Spleen (tissue), 11 donors: ENCODE measurements at regions not wholly inside any gene's neighbourhood (a gene's known extent, or its start where the extent isn't known, plus 50 kb on each side); places are given as distances from the start of the nearest gene placed in this dataset.

ENCODE experiments used
- DNase-seq: peaks from one replicate; pipeline ENCODE4 v3.0.0-alpha.2; 2020
- H3K27ac ChIP-seq, 8 donors: fragments of 200-600 bp; sonication (generic) in 7 of 8; 1 replicate in 4 of 8; 2 replicates in 4 of 8; pipeline versions ENCODE4 v1.5.0 to v1.8.0; 2016 to 2021; ENCODE audit warnings: inconsistent platforms in 4 of 8, mild to moderate bottlenecking in 4 of 8, moderate library complexity in 1 of 8
- H3K27me3 ChIP-seq, 7 donors: fragments of 200-600 bp; sonication (generic) in 6 of 7; replicated peaks in 1 of 7; 1 replicate in 4 of 7; 2 replicates in 3 of 7; pipeline versions ENCODE4 v1.5.0 to v1.8.0; 2016 to 2021; ENCODE audit warnings: inconsistent platforms in 3 of 7, mild to moderate bottlenecking in 1 of 7
- H3K36me3 ChIP-seq, 6 donors: fragments of 200-600 bp; sonication (generic) in 5 of 6; 1 replicate in 4 of 6; 2 replicates in 2 of 6; pipeline versions ENCODE4 v1.5.0 to v1.8.0; 2016 to 2021; ENCODE audit warnings: inconsistent platforms in 2 of 6
- H3K4me1 ChIP-seq, 6 donors: fragments of 200-600 bp; sonication (generic) in 5 of 6; 1 replicate in 3 of 6; 2 replicates in 3 of 6; pipeline versions ENCODE4 v1.5.0 to v1.8.0; 2016 to 2021; ENCODE audit warnings: inconsistent platforms in 3 of 6
- H3K4me3 ChIP-seq, 8 donors: fragments of 200-600 bp; sonication (generic) in 7 of 8; 1 replicate in 4 of 8; 2 replicates in 4 of 8; pipeline versions ENCODE4 v1.5.0 to v1.8.0; 2016 to 2021; ENCODE audit warnings: inconsistent platforms in 4 of 8, mild to moderate bottlenecking in 4 of 8, moderate library complexity in 2 of 8
- H3K9me3 ChIP-seq, 8 donors: fragments of 200-600 bp; sonication (generic) in 7 of 8; 1 replicate in 4 of 8; 2 replicates in 4 of 8; pipeline versions ENCODE4 v1.5.0 to v1.8.0; 2016 to 2021; ENCODE audit warnings: inconsistent platforms in 4 of 8
- CTCF ChIP-seq, 11 experiments: fragments of 200-600 bp in 7 of 11; fragments of 450-650 bp in 4 of 11; sonication (generic) in 4 of 11; IDR thresholded peaks in 8 of 11; conservative IDR thresholded peaks in 3 of 11; 1 replicate in 7 of 11; 2 replicates in 4 of 11; pipeline versions ENCODE4 v1.4.0 to v1.8.0; 2016 to 2021; ENCODE audit warnings: antibody characterized with exemption in 11 of 11, inconsistent platforms in 4 of 11, mild to moderate bottlenecking in 1 of 11
- POLR2A ChIP-seq, 3 donors: fragments of 450-650 bp; IDR thresholded peaks; one replicate each; pipeline ENCODE4 v1.5.1; 2017; ENCODE audit warnings: antibody characterized with exemption in 3 of 3, mild to moderate bottlenecking in 1 of 3
- POLR2AphosphoS5 ChIP-seq, 3 donors: sonication (generic); formaldehyde crosslinking; IDR thresholded peaks; one replicate each; pipeline ENCODE4 v1.5.1; 2017; ENCODE audit warnings: antibody characterized with exemption in 3 of 3
- WGBS, 5 donors: extraction: QIAGEN DNeasy Blood & Tissue Kit in 3 of 5; methylation state at CpG; one replicate each; pipeline versions ENCODE4 v1.1.5 to v1.1.7; 2013 to 2018; 5-methylcytosine and 5-hydroxymethylcytosine counted together
- intact Hi-C: fragments of 100-400 bp; cut with DNase I; formaldehyde crosslinking; loops from one replicate; pipeline ENCODE4 v1.15.0; 2023; ENCODE audit warnings: low total_unique reads
- donor health status: healthy with polysubstance abuse.
- donor health status: DM: no; HTN: no; CAD: no; lungs with moderate emphysema.
- donor health status: DM: no; HTN: no; CAD: no.
- donor health status: Bipolar disorder and iron deficiency.
- donor health status: healthy.
- donor health status: DM: no; HTN: no; CAD: no.
- donor health status: DM: yes; HTN: yes; CAD: no.

- Histone ChIP-seq H3K4me1 (peaks cover 0 to 12% (median 10%) of the 10 kb centered on the region in 6 donors), H3K27ac (peak overlapping the region in 3 of 8 donors; percentile 46 to 58 (median 49)), H3K36me3 (no peaks in the 10 kb centered on the region), H3K4me3 (no peak overlapping the region), H3K9me3 (no peaks in the 10 kb centered on the region), H3K27me3 (peaks cover 0 to 6% (median 0%) of the 10 kb centered on the region in 7 donors)
- TF ChIP-seq CTCF (IDR thresholded peaks at IDR 0.05 in 8 of 11, conservative IDR thresholded peaks at IDR 0.05 in 3 of 11) (no peak), POLR2AphosphoS5 (IDR thresholded peaks at IDR 0.05) (peak in 1 of 3 donors; percentile 35)
- 32 to 48% (median 37%) methylated on average over 2 of the region's 2 CpGs for WGBS, 5 donors
- intact Hi-C loops: no loop called here
- no peak for DNase-seq
Measured at GRCh38 chr9:90086101-90086511, 481.3 kb downstream of the GADD45G start.

- Histone ChIP-seq H3K27me3 (no peaks in the 10 kb centered on the region), H3K9me3 (no peaks in the 10 kb centered on the region), H3K36me3 (no peaks in the 10 kb centered on the region), H3K4me1 (peaks cover 0 to 18% (median 10%) of the 10 kb centered on the region in 6 donors), H3K27ac (no peak overlapping the region), H3K4me3 (no peak overlapping the region)
- 54 to 84% (median 57%) methylated on average over 6 of the region's 6 CpGs for WGBS, 5 donors
- no peak for DNase-seq
- no peak for TF ChIP-seq POLR2AphosphoS5 (IDR thresholded peaks at IDR 0.05)
- TF ChIP-seq POLR2A (IDR thresholded peaks at IDR 0.05): no peak
- TF ChIP-seq CTCF (IDR thresholded peaks at IDR 0.05 in 8 of 11, conservative IDR thresholded peaks at IDR 0.05 in 3 of 11): no peak
- intact Hi-C loops: no loop called here
Measured at GRCh38 chr9:90088434-90088833, 483.6 kb downstream of the GADD45G start.

GRCh38 chr9:90088856-90089255, 484.0 kb downstream of the GADD45G start:
- intact Hi-C loops: no loop called here
- no peak for DNase-seq
- H3K27me3 ChIP-seq: no peaks in the 10 kb centered on the region
- no peaks in the 10 kb centered on the region for H3K36me3 ChIP-seq
- H3K9me3 ChIP-seq: no peaks in the 10 kb centered on the region
- TF ChIP-seq CTCF (IDR thresholded peaks at IDR 0.05 in 8 of 11, conservative IDR thresholded peaks at IDR 0.05 in 3 of 11) (no peak), POLR2A (IDR thresholded peaks at IDR 0.05) (no peak), POLR2AphosphoS5 (IDR thresholded peaks at IDR 0.05) (no peak)
- H3K27ac ChIP-seq: no peak overlapping the region
- H3K4me3 ChIP-seq: no peak overlapping the region
- H3K4me1 ChIP-seq: peaks cover 0 to 18% (median 10%) of the 10 kb centered on the region in 6 donors
- 78 to 85% (median 82%) methylated on average over 4 of the region's 4 CpGs for WGBS, 5 donors

- intact Hi-C loops: no loop called here
- DNase-seq: no peak
- WGBS, 5 donors: 74 to 91% (median 84%) methylated on average over 4 of the region's 4 CpGs
- H3K9me3 ChIP-seq: no peaks in the 10 kb centered on the region
- H3K27me3 ChIP-seq: peaks cover 0 to 8% (median 0%) of the 10 kb centered on the region in 7 donors
- H3K4me3 ChIP-seq: no peak overlapping the region
- peaks cover 0 to 12% (median 5%) of the 10 kb centered on the region in 6 donors for H3K4me1 ChIP-seq
- no peak for TF ChIP-seq POLR2AphosphoS5 (IDR thresholded peaks at IDR 0.05)
- no peak for TF ChIP-seq POLR2A (IDR thresholded peaks at IDR 0.05)
- TF ChIP-seq CTCF (IDR thresholded peaks at IDR 0.05 in 8 of 11, conservative IDR thresholded peaks at IDR 0.05 in 3 of 11): no peak
- H3K36me3 ChIP-seq: no peaks in the 10 kb centered on the region
- H3K27ac ChIP-seq: no peak overlapping the region
Measured at GRCh38 chr9:90090997-90091396, 486.2 kb downstream of the GADD45G start.
